ENCODE measurements at regions not wholly inside any gene's neighbourhood (a gene's known extent, or its start where the extent isn't known, plus 50 kb on each side); places are given as distances from the start of the nearest gene placed in this dataset.
"Not testable (repeated sequence)": the region's sequence is repeated elsewhere in the genome, so short reads cannot be mapped to it uniquely, and the experiment has no call there.

- not testable (repeated sequence) for TF ChIP-seq POLR2A, CTCF (IDR thresholded peaks at IDR 0.05)
These were observed 172.5 kb upstream of the NBPF9 start for GRCh38 chr1:149275802-149276201.
